GM12873 (cell line): ENCODE measurements at regions not wholly inside any gene's neighbourhood (a gene's known extent, or its start where the extent isn't known, plus 50 kb on each side); places are given as distances from the start of the nearest gene placed in this dataset.

ENCODE experiments used
- TF ChIP-seq, protein P1 (sequence below): IDR thresholded peaks from 2 replicates; pipeline ENCODE4 v1.5.1; 2012; ENCODE audit warnings: low read depth, mild to moderate bottlenecking, moderate library complexity, low read length, control low read depth; ENCODE audit not compliant: insufficient read depth; ENCODE audit errors: missing control alignments

- TF ChIP-seq, protein P1, sequence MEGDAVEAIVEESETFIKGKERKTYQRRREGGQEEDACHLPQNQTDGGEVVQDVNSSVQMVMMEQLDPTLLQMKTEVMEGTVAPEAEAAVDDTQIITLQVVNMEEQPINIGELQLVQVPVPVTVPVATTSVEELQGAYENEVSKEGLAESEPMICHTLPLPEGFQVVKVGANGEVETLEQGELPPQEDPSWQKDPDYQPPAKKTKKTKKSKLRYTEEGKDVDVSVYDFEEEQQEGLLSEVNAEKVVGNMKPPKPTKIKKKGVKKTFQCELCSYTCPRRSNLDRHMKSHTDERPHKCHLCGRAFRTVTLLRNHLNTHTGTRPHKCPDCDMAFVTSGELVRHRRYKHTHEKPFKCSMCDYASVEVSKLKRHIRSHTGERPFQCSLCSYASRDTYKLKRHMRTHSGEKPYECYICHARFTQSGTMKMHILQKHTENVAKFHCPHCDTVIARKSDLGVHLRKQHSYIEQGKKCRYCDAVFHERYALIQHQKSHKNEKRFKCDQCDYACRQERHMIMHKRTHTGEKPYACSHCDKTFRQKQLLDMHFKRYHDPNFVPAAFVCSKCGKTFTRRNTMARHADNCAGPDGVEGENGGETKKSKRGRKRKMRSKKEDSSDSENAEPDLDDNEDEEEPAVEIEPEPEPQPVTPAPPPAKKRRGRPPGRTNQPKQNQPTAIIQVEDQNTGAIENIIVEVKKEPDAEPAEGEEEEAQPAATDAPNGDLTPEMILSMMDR = no peak
Measured at GRCh38 chr5:133687212-133688061, 75.1 kb upstream of the FSTL4 start.

DNA sequence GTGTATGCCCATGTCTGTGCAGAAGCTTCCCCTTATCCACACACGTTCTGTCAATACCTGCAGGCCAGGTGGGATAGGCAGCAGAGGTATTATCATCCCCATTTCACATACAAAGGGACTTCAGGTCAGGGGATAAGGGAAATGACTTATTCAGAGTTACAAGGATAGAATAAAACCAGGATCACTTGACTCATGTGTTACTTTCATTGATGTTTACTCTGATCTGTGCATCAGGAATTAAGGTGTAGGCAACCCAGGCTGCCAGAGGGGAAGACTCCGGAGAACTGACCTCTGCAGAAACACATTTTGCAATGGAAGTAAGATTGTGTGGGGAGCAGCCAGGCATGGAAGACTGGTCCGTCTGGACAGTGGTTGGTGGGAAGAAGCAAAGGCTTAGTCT lies 74.2 kb upstream of the FSTL4 start:
- TF ChIP-seq, protein P1 = no peak

DNA sequence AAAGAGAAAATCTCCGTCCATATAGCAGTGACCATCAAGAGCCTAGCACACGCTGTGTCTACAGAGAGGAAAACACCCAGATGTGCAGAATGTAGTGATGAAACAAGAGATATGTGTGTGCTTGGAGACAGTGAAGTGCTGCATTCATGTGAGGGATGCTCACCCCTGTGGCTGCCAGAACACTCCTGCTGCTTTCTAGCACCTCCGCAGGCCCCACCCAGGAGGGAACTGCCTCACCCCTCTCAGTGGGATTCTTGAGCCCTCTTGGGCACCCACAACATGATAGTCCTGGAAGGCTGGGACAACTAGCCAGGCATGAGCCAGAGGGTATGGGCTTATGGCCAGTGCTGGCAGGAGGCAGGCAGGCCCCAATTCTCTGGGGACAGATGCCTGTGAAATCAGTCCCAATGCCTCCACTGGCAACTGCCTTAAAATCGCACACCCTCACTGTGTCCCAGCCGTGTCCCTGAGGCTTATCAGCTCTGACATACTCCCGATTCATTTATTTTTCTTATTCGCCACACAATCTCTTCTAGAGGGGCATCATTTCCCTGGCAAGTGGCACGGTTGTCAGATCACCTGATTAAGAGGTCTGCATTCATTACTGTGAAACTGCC lies 73.2 kb upstream of the FSTL4 start:
- TF ChIP-seq, protein P1 = no peak

DNA sequence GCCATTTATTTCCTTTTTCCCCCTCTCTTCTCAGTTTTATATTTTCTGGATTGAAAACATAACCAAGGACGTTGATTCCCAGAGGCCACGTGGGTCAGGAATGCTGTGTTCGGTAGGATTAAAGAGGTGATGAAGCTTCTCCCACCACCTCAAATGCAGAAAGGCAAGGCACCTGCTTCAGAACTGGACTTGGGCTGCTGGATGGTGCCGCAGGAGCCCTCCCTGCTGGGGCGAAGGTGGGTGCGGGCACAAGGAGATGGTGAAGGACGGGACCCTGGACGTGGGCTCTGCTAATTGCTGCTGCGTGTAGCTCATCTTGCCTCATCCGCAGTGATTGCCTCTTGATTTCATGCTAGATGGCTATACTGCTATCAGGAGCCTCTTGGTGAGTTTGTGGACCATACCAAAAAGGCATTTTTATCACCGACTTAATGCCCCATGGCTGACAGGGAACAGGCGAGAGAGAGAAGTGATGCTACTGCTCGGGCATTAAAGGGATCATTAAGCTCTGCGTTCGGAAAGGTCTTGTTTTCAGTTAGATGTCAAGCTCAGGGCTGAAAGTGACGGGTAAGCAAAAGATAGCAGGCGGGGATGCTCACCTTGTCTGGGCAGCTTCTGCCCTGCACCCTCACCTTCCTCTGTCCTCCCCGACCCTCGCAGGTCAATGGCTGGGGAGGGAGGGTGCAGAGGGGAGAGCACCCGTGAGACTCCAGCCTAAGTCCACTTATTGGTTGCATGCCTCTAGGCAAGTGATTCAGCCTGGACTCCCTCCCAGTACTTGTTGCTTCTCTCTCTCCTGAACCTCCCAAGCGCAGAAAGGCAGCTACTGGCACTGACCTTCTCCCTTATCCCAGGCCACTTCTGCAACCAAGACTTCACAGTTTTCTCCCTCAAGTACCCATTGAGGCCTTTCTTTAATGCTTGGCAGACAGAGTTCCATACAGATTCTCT lies 71.6 kb upstream of the FSTL4 start:
- TF ChIP-seq, protein P1 = no peak

DNA sequence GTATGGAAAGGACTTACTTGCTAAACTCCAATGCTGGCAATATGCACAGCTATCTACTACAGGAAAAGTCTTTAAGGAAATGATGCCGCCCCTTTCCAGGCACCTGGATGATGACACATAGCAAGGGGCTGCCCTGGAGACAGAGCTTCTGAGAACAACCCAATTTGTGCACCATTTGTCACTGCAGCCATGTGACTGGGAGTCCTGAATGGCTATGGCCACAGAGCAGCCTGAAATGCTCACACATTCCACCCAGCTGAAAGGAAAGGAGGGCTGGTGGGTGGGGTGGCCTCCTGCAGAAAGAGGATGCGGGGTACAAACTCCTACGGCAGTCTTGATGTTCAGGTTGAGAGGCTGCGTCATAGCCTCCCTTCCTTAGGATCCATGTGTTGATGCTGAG lies 70.1 kb upstream of the FSTL4 start:
- TF ChIP-seq, protein P1 = no peak

DNA sequence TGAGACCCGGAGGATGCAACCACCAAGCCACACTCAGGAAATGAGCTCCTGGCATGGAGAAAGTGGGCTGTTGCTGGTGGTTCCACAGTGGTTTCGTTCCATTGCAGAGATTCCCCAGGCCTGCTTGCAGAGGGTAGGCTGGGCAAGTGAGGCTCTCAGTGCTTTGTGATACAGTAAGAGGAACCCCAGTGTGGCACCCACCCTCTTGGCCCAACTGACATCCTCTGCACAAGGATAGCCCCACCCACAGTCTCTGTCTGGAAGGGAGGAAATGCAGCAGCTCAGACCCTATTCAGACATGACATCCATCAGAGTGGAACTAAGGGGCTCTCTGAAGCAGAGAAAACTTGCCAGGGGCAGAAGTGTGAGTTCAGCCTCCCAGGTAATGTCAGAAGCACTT lies 69.6 kb upstream of the FSTL4 start:
- TF ChIP-seq, protein P1 = no peak

DNA sequence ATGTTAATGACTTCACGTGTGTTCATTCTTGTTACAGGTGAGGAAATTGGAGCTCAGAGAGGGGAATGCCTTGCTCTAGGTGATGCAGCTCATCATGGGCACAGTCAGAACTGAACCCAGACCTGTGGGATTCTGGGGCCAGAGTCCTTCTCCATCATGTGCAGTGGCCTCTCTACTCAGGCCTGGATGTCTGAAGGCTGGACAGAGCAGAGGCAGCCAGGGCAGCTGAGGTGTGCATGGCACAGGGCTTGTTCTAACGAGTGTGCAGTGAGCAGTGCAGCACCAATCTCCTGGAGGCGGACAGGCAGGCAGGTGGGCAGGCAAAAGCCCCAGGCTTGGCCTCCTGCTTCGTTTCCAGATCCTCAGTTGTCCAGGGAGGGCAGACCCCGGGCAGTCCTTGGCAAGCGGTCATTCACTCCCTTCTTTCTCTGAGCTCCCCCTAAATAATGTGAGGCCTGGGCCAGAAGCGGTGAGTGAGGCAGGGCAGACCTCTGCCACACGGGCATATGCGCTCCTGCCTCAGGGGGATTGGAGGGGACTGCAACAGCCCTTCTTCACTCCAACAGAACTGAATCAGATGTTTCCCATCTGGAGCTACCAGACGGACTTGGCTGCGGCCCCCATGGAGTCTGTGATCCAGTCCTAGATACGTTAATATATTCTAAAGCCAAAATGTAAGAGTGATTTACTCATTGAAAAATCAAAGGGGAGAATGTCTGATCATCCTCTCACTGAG lies 68.7 kb upstream of the FSTL4 start:
- TF ChIP-seq, protein P1 = no peak
